GM12891 (cell line): ENCODE measurements at regions not wholly inside any gene's neighbourhood (a gene's known extent, or its start where the extent isn't known, plus 50 kb on each side); places are given as distances from the start of the nearest gene placed in this dataset.

Source experiments
- DNase-seq: peaks from one replicate; pipeline ENCODE4 v3.0.0; 2011; ENCODE audit warnings: low spot score; ENCODE audit not compliant: insufficient read length
- FAIRE-seq: peaks from 2 replicates; lab custom pipeline; 2011; peaks lifted over from hg19 to GRCh38; lab: Jason Lieb, UNC
- PAX5 ChIP-seq: IDR thresholded peaks from 2 replicates; pipeline ENCODE4 v1.6.1; 2011; ENCODE audit warnings: low read length, moderate library complexity, mild to moderate bottlenecking; ENCODE audit not compliant: insufficient read depth, severe bottlenecking
- POLR2A ChIP-seq: IDR thresholded peaks from 2 replicates; pipeline ENCODE4 v1.6.1; 2011; ENCODE audit warnings: low read depth, low read length, control low read depth
- POLR2AphosphoS5 ChIP-seq: IDR thresholded peaks from 2 replicates; pipeline ENCODE4 v1.6.1; 2011; ENCODE audit warnings: low read depth, low read length, control low read depth
- POU2F2 ChIP-seq: IDR thresholded peaks from 2 replicates; pipeline ENCODE4 v1.6.1; 2011; ENCODE audit warnings: low read depth, mild to moderate bottlenecking, control low read depth, low read length, moderate library complexity
- SPI1 ChIP-seq: IDR thresholded peaks from 2 replicates; pipeline ENCODE4 v1.6.1; 2011; ENCODE audit warnings: low read depth, low read length, control low read depth
- TAF1 ChIP-seq: IDR thresholded peaks from 2 replicates; pipeline ENCODE4 v1.6.1; 2011; ENCODE audit warnings: low read depth, low read length, control low read depth

DNA sequence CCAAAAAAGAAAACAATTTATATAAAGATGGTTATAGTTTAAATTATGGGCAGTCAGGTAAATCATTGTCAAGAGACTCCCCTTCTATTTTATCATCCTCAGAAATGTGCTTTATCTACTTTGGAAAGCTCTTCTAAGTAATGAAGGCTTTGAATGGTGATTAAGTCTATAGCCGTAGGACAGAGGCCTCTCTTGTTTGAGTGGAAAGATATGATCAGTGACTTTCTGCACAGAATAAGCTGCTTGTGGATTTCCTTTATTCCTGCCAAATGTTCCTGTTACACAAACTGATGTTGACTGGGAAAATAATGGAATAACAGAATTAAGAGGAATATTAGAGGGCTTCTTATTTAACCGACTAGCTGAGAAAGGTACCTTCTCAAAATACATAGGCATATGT lies 174.6 kb upstream of the IVNS1ABP start:
- TF ChIP-seq POU2F2 (no peak), POLR2AphosphoS5 (no peak)
- no peak for FAIRE-seq

DNA sequence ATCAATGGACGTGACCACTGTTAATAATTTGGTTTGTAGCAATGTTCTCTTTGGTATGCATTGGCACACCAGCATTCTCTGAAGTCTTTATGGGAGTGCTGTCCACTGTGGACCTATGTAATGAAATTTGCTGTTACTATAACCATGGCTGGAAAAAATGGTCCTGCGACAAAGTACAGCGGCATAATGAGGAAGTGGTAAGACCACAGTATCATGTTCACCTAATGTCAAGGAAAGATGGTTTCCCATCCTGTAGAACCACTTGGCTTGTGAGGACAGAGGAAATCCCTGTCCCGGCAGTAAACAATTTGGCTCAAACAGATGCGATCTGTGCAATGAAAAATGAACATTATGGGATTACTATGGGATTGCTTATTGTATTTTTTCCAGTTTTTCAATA lies 173.9 kb upstream of the IVNS1ABP start:
- no peak for TF ChIP-seq TAF1
- peak; percentile 90 for TF ChIP-seq SPI1
- no peak for TF ChIP-seq POLR2AphosphoS5
- FAIRE-seq (peak; percentile 81), DNase-seq (no peak)

More for the DNA sequence above, 174.6 kb upstream of the IVNS1ABP start:
- DNase-seq, result no peak

DNA sequence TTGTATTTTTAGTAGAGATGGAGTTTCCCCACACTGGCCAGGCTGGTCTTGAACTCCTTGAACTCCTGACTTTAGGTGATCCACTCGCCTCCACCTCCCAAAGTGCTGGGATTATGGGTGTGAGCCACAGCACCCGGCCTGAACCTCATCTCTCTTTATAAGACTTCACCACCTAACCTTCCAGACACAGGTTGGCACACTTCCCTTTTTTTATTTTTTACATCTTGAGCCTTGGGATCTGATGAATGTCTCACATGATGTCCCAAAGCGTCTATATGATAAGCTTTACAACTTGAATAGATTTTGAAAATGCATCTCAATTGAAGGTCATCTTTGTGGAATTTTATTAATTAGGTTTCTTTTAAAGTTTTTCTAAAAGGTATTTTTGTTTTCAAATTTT lies 172.4 kb upstream of the IVNS1ABP start:
- no peak for TF ChIP-seq POLR2A
- TF ChIP-seq SPI1, result peak; percentile 57
- no peak for TF ChIP-seq PAX5
- no peak for TF ChIP-seq POU2F2
- FAIRE-seq, result no peak
- DNase-seq, result no peak

DNA sequence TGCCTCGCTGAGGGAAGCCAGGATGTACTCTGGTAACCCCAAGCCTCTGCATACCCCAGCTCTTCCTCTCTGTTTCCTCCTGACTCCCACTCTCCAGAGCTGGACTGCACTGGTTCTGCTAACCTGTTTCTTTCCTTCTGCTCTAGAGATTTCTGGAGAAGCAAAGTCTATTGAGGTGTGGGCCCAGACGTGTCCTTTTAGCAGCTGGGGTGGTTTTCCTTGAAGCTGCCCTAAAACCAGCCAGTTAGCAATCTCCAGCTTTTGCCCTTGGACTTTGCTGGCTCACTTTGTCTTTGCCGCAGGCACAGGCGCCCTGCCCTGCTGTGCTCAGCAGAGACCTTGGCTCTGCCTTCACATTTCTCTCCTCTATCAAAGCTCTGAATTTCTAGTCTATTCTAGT lies 171.8 kb upstream of the IVNS1ABP start:
- no peak for TF ChIP-seq POLR2A
- no peak for TF ChIP-seq PAX5
- no peak for TF ChIP-seq SPI1
- TF ChIP-seq POU2F2, result no peak
- TF ChIP-seq TAF1, result no peak
- no peak for TF ChIP-seq POLR2AphosphoS5
- DNase-seq, result no peak
- FAIRE-seq, result no peak

DNA sequence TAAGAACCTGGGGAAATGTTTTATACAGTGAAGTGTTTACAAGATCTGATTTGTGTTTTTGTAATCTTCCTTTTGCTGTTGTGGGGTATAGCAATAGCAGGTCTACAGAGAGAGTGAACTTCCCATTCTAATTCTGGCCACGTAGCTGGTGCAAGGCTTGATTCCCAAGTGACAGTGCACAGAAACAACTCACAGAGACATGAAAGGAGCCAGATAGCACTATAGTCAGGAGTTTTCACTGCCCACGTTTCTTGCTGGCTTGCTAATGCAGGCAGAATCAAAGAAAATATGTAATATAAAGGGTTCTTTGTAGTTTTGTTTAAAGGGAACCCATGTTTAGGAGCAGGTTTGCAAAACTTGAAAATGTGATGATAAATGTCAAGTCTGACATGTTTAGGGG lies 170.9 kb upstream of the IVNS1ABP start:
- TF ChIP-seq SPI1 (no peak), POLR2AphosphoS5 (no peak), TAF1 (no peak), POLR2A (no peak), PAX5 (no peak), POU2F2 (no peak)
- no peak for FAIRE-seq
- DNase-seq, result no peak

DNA sequence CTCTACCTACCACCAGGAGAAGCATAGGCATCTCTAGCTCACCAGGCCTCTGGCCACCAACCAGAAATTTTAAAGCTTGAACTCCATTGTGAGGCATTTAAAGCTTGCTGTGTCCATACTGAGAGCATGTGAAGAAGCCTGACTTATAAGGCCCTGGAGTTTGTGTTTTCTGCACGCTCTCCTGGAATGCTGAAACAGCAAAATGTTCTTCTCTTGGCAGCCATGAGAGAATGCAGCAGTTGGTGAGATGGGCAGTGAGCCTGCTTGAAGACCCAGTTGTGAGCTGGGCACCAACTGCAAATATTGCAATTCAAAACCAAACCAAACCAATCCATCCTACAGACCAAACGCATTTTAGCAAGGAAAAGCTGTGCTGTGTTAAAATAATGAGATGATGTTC lies 170.0 kb upstream of the IVNS1ABP start:
- FAIRE-seq (no peak), DNase-seq (no peak)
- TF ChIP-seq POLR2AphosphoS5, result no peak
- TF ChIP-seq TAF1, result no peak
- TF ChIP-seq POLR2A, result no peak
- no peak for TF ChIP-seq SPI1
- no peak for TF ChIP-seq POU2F2

DNA sequence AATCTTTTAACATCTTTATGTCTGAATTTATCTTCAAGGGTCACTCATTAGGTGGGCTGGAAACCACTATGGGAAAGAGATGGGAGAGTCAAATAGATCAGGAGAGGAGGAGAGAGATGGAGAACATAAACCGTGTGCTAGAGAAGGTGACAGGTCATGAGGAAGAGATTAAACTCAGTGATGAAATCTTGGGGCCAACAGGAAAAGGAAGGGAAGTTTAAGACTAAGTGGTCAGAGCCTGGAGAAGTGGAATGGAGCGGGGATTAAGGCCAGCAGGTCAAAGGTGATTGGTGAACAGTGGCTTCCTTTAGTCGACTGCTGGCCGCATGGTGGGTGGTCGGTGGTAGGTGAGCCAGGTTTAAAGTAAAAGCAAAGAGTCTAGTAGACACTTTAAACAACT lies 169.3 kb upstream of the IVNS1ABP start:
- TF ChIP-seq POLR2A, result no peak
- TF ChIP-seq POU2F2, result no peak
- no peak for TF ChIP-seq TAF1
- no peak for TF ChIP-seq SPI1
- TF ChIP-seq POLR2AphosphoS5, result no peak
- no peak for TF ChIP-seq PAX5
- DNase-seq, result no peak
- no peak for FAIRE-seq

DNA sequence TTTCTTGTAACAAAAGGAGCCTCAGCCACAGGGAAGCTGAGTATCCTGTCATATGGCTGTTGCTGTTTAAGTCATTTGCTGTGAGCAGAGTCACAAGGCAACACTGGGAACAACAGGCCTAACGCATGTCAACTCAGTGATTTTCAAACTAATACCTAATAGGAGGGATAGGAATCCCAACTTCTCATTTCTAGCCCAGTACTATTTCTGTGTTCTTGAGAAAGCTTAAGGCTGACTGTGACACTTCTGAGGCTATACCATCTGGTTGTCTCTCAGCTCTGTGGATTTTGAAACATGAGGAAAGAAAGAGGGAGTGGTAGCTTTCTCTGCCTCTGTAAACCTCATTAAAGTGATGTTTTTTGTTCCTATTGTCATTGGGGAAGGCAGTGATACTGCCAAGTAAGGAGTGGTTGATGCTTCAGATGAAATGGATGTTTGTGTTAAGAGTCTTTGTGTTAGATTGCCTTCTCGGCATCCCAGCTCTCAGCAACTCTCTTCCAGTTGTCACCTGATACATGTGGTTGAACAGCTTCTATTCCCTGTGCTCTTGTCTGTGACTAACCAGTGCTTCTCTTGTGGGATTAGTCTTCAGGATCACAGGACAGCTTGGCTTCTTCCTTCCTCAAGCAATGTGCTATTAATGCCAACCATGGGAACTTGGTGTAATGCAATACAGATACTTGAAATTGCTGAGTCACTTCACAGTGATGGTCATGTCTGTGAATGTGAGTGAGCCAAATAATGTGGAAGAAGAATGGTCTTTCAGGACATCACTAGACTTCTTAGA lies 166.8 kb upstream of the IVNS1ABP start:
- TF ChIP-seq POLR2AphosphoS5, result no peak
- TF ChIP-seq TAF1, result no peak
- no peak for TF ChIP-seq PAX5
- no peak for TF ChIP-seq POLR2A
- DNase-seq (no peak), FAIRE-seq (no peak)

DNA sequence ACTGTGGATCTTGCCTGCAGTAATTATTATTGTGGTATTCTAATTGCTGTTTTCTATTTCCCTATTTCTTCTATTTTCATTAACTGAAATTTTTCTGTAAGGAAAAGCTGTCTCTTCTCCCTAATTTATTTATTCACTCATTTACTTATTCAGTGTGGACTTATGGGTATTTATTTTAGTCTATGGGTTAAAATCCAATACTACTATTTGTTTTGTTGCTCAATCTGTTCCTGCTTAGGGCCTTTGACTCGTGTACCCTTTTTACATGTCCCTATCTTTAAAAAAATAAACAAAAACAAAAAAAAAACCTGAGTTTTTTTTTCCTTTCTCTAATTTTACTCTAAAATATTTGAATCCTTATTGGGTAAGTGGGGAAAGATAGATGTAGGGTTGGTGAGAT lies 166.2 kb upstream of the IVNS1ABP start:
- DNase-seq, result no peak
- TF ChIP-seq POLR2A (no peak), POU2F2 (no peak), POLR2AphosphoS5 (no peak), TAF1 (no peak), PAX5 (no peak), SPI1 (no peak)
- no peak for FAIRE-seq

DNA sequence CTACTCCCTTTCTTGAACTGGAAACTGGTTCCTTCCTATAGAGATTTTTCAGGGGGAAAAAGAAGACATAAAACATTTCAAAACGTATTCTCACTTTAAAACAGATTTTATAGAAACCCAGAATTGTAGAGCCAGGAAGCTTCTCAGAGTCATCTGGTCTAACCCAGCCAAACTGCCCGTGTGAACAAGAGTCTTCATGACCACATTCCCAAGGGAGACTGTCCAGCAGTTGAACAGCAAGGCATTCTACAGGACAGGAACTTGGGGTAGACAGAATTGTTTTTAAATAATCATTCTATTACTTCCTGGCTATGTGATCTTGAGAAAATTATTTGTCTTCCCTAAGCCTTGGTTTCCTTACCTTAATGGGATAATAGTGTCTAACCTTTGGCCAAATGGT lies 163.5 kb upstream of the IVNS1ABP start:
- FAIRE-seq, result no peak
- TF ChIP-seq SPI1 (no peak), POLR2A (no peak), POLR2AphosphoS5 (no peak), PAX5 (no peak)
- DNase-seq, result no peak
